ENCODE measurements at regions not wholly inside any gene's neighbourhood (a gene's known extent, or its start where the extent isn't known, plus 50 kb on each side); places are given as distances from the start of the nearest gene placed in this dataset.

DNA sequence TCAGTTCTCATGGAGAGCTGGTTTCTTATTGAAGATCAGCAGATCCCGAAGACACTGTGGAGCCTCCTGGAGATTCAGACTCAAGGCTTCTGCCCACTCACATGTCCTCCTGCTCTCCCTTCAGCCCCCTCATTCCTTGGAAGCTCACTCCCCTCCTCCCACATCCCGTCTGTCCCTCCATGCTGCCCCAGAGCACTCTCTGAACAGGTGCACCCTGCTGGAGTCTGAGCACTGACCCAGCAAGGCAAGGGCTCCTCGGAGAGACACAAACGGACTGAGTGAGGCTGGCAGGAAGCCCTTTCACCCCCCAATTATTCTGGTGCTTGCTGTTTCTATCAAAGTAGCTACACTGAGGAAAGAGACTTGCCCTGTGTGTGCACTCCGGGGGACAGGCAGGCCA is 374.0 kb downstream of the UQCRFS1 start:
- TF ChIP-seq, protein P1, sequence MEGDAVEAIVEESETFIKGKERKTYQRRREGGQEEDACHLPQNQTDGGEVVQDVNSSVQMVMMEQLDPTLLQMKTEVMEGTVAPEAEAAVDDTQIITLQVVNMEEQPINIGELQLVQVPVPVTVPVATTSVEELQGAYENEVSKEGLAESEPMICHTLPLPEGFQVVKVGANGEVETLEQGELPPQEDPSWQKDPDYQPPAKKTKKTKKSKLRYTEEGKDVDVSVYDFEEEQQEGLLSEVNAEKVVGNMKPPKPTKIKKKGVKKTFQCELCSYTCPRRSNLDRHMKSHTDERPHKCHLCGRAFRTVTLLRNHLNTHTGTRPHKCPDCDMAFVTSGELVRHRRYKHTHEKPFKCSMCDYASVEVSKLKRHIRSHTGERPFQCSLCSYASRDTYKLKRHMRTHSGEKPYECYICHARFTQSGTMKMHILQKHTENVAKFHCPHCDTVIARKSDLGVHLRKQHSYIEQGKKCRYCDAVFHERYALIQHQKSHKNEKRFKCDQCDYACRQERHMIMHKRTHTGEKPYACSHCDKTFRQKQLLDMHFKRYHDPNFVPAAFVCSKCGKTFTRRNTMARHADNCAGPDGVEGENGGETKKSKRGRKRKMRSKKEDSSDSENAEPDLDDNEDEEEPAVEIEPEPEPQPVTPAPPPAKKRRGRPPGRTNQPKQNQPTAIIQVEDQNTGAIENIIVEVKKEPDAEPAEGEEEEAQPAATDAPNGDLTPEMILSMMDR (IDR thresholded peaks at IDR 0.05), result no peak
- TF ChIP-seq, protein P2, sequence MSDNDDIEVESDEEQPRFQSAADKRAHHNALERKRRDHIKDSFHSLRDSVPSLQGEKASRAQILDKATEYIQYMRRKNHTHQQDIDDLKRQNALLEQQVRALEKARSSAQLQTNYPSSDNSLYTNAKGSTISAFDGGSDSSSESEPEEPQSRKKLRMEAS (CRISPR knock-in tag; IDR thresholded peaks at IDR 0.05), result no peak
- no peak for TF ChIP-seq ZNF396 (CRISPR knock-in tag; IDR thresholded peaks at IDR 0.05; ENCODE audit: borderline replicate concordance)
- TF ChIP-seq ZNF232 (CRISPR knock-in tag; IDR thresholded peaks at IDR 0.05), result no peak

Data from WTC11 (cell line).